A549 (cell line): ENCODE measurements at regions not wholly inside any gene's neighbourhood (a gene's known extent, or its start where the extent isn't known, plus 50 kb on each side); places are given as distances from the start of the nearest gene placed in this dataset.

Experiments
- ATAC-seq, 2 experiments: fragments of 200-7000 bp in 1 of 2; fragments of >200 bp in 1 of 2; cut with Nextera tagmentation in 1 of 2; cut with Tn5 transposase in 1 of 2; 3 replicates each; pipeline versions ENCODE4 v1.8.0 to v1.9.1; 2018 to 2020; ENCODE audit warnings: mild to moderate bottlenecking in 1 of 2, moderate library complexity in 1 of 2
- CTCF ChIA-PET: fragments of 300-600 bp; sonication (Branson Sonifier 250); formaldehyde crosslinking; extraction: SDS; loops from one replicate; lab custom pipeline; 2021; ENCODE audit warnings: antibody characterized with exemption, inconsistent platforms; lab: Yijun Ruan, JAX
- POLR2A ChIA-PET: fragments of 350-600 bp; formaldehyde crosslinking; extraction: SDS; loops from one replicate; lab custom pipeline; 2021; ENCODE audit warnings: antibody characterized with exemption, inconsistent platforms; lab: Yijun Ruan, JAX
- DNase-seq, 2 experiments: peaks; one replicate each; pipeline versions ENCODE4 v3.0.0 to v3.0.0-alpha.2; 2011 to 2016; ENCODE audit warnings: low read depth in 1 of 2, low spot score in 1 of 2
- FAIRE-seq: peaks from 2 replicates; lab custom pipeline; 2011; peaks lifted over from hg19 to GRCh38; lab: Jason Lieb, UNC
- H3K27ac ChIP-seq, 2 experiments: fragments of >200 bp; sonication (Bioruptor Twin); formaldehyde crosslinking; 3 replicates each; pipeline ENCODE4 v1.5.1; 2016 to 2017
- H3K4me1 ChIP-seq: fragments of >200 bp; sonication (Bioruptor Twin); formaldehyde crosslinking; 3 replicates; pipeline ENCODE4 v1.6.1; 2016
- H3K4me2 ChIP-seq: fragments of >200 bp; sonication (Bioruptor Twin); formaldehyde crosslinking; 3 replicates; pipeline ENCODE4 v1.6.1; 2016
- H3K4me3 ChIP-seq: fragments of >200 bp; sonication (Bioruptor Twin); formaldehyde crosslinking; 3 replicates; pipeline ENCODE4 v1.5.1; 2016
- H3K9me3 ChIP-seq: fragments of >200 bp; sonication (Bioruptor Twin); formaldehyde crosslinking; 3 replicates; pipeline ENCODE4 v1.6.1; 2016
- BCL3 ChIP-seq: fragments of >200 bp; sonication (Bioruptor Twin); formaldehyde crosslinking; IDR thresholded peaks from 3 replicates; pipeline ENCODE4 v1.6.1; 2016
- BHLHE40 ChIP-seq: IDR thresholded peaks from 2 replicates; pipeline ENCODE4 v1.6.1; 2012; ENCODE audit warnings: low read depth, low read length, inconsistent platforms
- CBX2 ChIP-seq: fragments of 200-600 bp; sonication (generic); IDR thresholded peaks from 2 replicates; pipeline ENCODE4 v1.6.1; 2016; ENCODE audit warnings: low read depth, mild to moderate bottlenecking, borderline replicate concordance
- E2F6 ChIP-seq: IDR thresholded peaks from 2 replicates; pipeline ENCODE4 v1.6.1; 2012; ENCODE audit warnings: low read depth, borderline replicate concordance
- ELK1 ChIP-seq: fragments of 150-350 bp; IDR thresholded peaks from 2 replicates; pipeline ENCODE4 v1.6.1; 2014; ENCODE audit warnings: low read depth, mild to moderate bottlenecking, low read length
- FOSL2 ChIP-seq, 2 experiments: fragments of 450-650 bp in 1 of 2; fragments of >200 bp in 1 of 2; sonication (Bioruptor Twin) in 1 of 2; formaldehyde crosslinking; IDR thresholded peaks; 2 replicates each; pipeline versions ENCODE4 v1.5.0 to v1.6.1; 2016 to 2020; ENCODE audit warnings: mild to moderate bottlenecking in 1 of 2, moderate library complexity in 1 of 2
- HEYL ChIP-seq: fragments of 250-450 bp; sonication (Bioruptor Pico); IDR thresholded peaks from 2 replicates; pipeline ENCODE4 v1.8.0; 2021; ENCODE audit warnings: mild to moderate bottlenecking, moderate library complexity
- HOXA7 ChIP-seq: fragments of 250-450 bp; sonication (Bioruptor Pico); IDR thresholded peaks from 2 replicates; pipeline ENCODE4 v1.5.0; 2020; ENCODE audit warnings: mild to moderate bottlenecking, moderate library complexity
- HOXB13 ChIP-seq: fragments of 250-450 bp; sonication (Bioruptor Pico); IDR thresholded peaks from 2 replicates; pipeline ENCODE4 v1.5.0; 2020; ENCODE audit warnings: low read depth, mild to moderate bottlenecking, moderate library complexity
- HOXB5 ChIP-seq: fragments of 250-450 bp; sonication (Bioruptor Pico); IDR thresholded peaks from 2 replicates; pipeline ENCODE4 v1.5.0; 2020; ENCODE audit warnings: mild to moderate bottlenecking, moderate library complexity
- KDM1A ChIP-seq: fragments of 200-600 bp; sonication (generic); IDR thresholded peaks from 2 replicates; pipeline ENCODE4 v1.6.1; 2016; ENCODE audit warnings: low read depth, mild to moderate bottlenecking
- KDM5A ChIP-seq: fragments of 200-600 bp; sonication (generic); IDR thresholded peaks from 2 replicates; pipeline ENCODE4 v1.6.1; 2016; ENCODE audit warnings: antibody characterized with exemption, mild to moderate bottlenecking
- MAZ ChIP-seq: fragments of 150-350 bp; IDR thresholded peaks from 2 replicates; pipeline ENCODE4 v1.6.1; 2014; ENCODE audit warnings: antibody characterized with exemption, low read depth, low read length, borderline replicate concordance
- MYC ChIP-seq: IDR thresholded peaks from 2 replicates; pipeline ENCODE4 v1.6.1; 2012; ENCODE audit warnings: mild to moderate bottlenecking, inconsistent platforms, low read length, improper control_type of control experiment, borderline replicate concordance
- NR3C1 ChIP-seq: fragments of >200 bp; sonication (Bioruptor Twin); formaldehyde crosslinking; IDR thresholded peaks from 3 replicates; pipeline ENCODE4 v1.6.1; 2017
- PBX3 ChIP-seq: IDR thresholded peaks from 2 replicates; pipeline ENCODE4 v1.6.1; 2012
- PHF8 ChIP-seq: fragments of 200-600 bp; sonication (generic); IDR thresholded peaks from 2 replicates; pipeline ENCODE4 v1.6.1; 2016; ENCODE audit warnings: low read depth, mild to moderate bottlenecking, antibody characterized with exemption, moderate library complexity, borderline replicate concordance
- POLR2AphosphoS2 ChIP-seq: conservative IDR thresholded peaks from 2 replicates; pipeline ENCODE4 v1.6.1; 2012; ENCODE audit warnings: low read length, improper control_type of control experiment, inconsistent platforms
- RARB ChIP-seq: fragments of 250-450 bp; sonication (Bioruptor Pico); IDR thresholded peaks from 2 replicates; pipeline ENCODE4 v1.8.0; 2021; ENCODE audit warnings: mild to moderate bottlenecking, moderate library complexity
- RFX5 ChIP-seq: fragments of 450-650 bp; IDR thresholded peaks from 2 replicates; pipeline ENCODE4 v1.7.1; 2014; ENCODE audit warnings: antibody characterized with exemption, mild to moderate bottlenecking, moderate library complexity
- RNF2 ChIP-seq: fragments of 200-600 bp; sonication (generic); IDR thresholded peaks from 2 replicates; pipeline ENCODE4 v1.6.1; 2016; ENCODE audit warnings: low read depth, mild to moderate bottlenecking, antibody characterized with exemption, moderate library complexity, borderline replicate concordance
- SREBF2 ChIP-seq: fragments of 450-650 bp; IDR thresholded peaks from 2 replicates; pipeline ENCODE4 v1.6.1; 2014; ENCODE audit warnings: mild to moderate bottlenecking, moderate library complexity
- TFCP2L1 ChIP-seq: fragments of 250-450 bp; sonication (Bioruptor Pico); IDR thresholded peaks from 2 replicates; pipeline ENCODE4 v1.5.0; 2021; ENCODE audit warnings: mild to moderate bottlenecking
- TP53 ChIP-seq: fragments of 250-450 bp; sonication (Bioruptor Pico); IDR thresholded peaks from 2 replicates; pipeline ENCODE4 v1.5.0; 2021; ENCODE audit warnings: mild to moderate bottlenecking, moderate library complexity
- ZC3H11A ChIP-seq: fragments of 450-650 bp; IDR thresholded peaks from 2 replicates; pipeline ENCODE4 v1.6.1; 2014; ENCODE audit warnings: antibody characterized with exemption, mild to moderate bottlenecking
- WGBS: methylation state at CpG from one replicate; pipeline ENCODE4 v1.1.6; 2017; ENCODE audit errors: missing lambda C conversion rate; 5-methylcytosine and 5-hydroxymethylcytosine counted together

- CTCF ChIA-PET: no interaction called here
Observed at GRCh38 chr13:50708461-50708860, 135.0 kb downstream of the DLEU7 start.

GRCh38 chr13:50709058-50709457 lies 134.4 kb downstream of the DLEU7 start:
- H3K4me1 ChIP-seq: no peaks in the 10 kb centered on the region
- H3K27ac ChIP-seq: no peak overlapping the region
- H3K4me2 ChIP-seq: no peak overlapping the region
- WGBS: 85% methylated on average over 2 of the region's 2 CpGs
- ATAC-seq (no peak), DNase-seq (no peak), FAIRE-seq (no peak)
- no peak overlapping the region for H3K4me3 ChIP-seq
- H3K9me3 ChIP-seq: no peaks in the 10 kb centered on the region
- CTCF ChIA-PET: no interaction called here
- POLR2A ChIA-PET: no interaction called here
- TF ChIP-seq MAZ (no peak), RFX5 (no peak), HOXB13 (CRISPR knock-in tag) (no peak), BCL3 (no peak), ELK1 (no peak), NR3C1 (no peak), HOXA7 (CRISPR knock-in tag) (no peak), TP53 (no peak), HOXB5 (no peak), SREBF2 (no peak), ZC3H11A (no peak), RARB (CRISPR knock-in tag) (no peak), CBX2 (no peak), PBX3 (no peak), PHF8 (no peak), MYC (no peak), FOSL2 (IDR thresholded peaks at IDR 0.05) (no peak), FOSL2 (CRISPR knock-in tag; IDR thresholded peaks at IDR 0.05) (no peak), TFCP2L1 (CRISPR knock-in tag) (no peak)

More at GRCh38 chr13:50708461-50708860, 135.0 kb downstream of the DLEU7 start:
- WGBS: 74% methylated on average over 3 of the region's 3 CpGs
- H3K4me1 ChIP-seq: no peaks in the 10 kb centered on the region
- no peak for TF ChIP-seq POLR2AphosphoS2
- TF ChIP-seq ZC3H11A: no peak
- no peak for TF ChIP-seq E2F6
- TF ChIP-seq RNF2: no peak
- TF ChIP-seq KDM5A: no peak
- TF ChIP-seq BHLHE40: no peak
- TF ChIP-seq HEYL: no peak
- no peak for TF ChIP-seq KDM1A
- TF ChIP-seq, all 56 proteins: peak for 0
- no peak for FAIRE-seq
- H3K27ac ChIP-seq: no peak overlapping the region
- POLR2A ChIA-PET: no interaction called here
- H3K4me2 ChIP-seq: no peak overlapping the region
- H3K9me3 ChIP-seq: no peaks in the 10 kb centered on the region
- ATAC-seq: no peak
- DNase-seq: no peak
- no peak overlapping the region for H3K4me3 ChIP-seq
